ENCODE measurements at regions not wholly inside any gene's neighbourhood (a gene's known extent, or its start where the extent isn't known, plus 50 kb on each side); places are given as distances from the start of the nearest gene placed in this dataset.

DNA sequence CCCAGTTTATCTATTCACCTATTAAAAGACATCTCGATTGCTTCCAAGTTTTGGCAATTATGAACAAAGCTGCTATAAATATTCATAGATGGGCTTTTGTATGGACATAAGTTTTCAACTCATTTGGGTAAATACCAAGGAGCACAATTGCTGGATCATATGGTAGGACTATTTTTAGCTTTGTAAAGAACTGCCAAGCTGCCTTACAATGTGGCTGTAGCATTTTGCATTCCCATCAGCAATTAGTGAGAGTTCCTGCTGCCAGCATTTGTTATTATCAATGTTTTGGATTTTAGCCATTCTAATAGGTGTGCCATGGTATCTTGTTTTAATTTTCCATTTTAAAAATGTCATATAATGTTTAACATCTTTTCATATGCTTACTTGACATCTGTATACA is 475.6 kb upstream of the NCAM2 start:
- H3K27me3 ChIP-seq (ENCODE audit: control insufficient read depth in 2 of 2, insufficient read depth in 2 of 2, low read length in 2 of 2): no peaks in the 10 kb centered on the region
- H3K36me3 ChIP-seq (ENCODE audit: control insufficient read depth in 2 of 2, extremely low read depth in 1 of 2, insufficient read depth in 2 of 2, low read length in 2 of 2): no peaks in the 10 kb centered on the region
- no peak overlapping the region for H3K9ac ChIP-seq (replicated peaks; ENCODE audit: extremely low read depth, insufficient read depth, low read length)
- no peaks in the 10 kb centered on the region for H3K9me1 ChIP-seq (replicated peaks; ENCODE audit: control insufficient read depth, extremely low read depth, insufficient read depth, low read length)
- no peak overlapping the region for H2AFZ ChIP-seq (ENCODE audit: low read depth, low read length)
- FAIRE-seq (no peak), DNase-seq (ENCODE audit: low read depth, low spot score) (no peak)
- dilution Hi-C loops (cut with MboI; ENCODE audit: extremely low pct_ligation_motif_present, low sequenced_read_pairs) (no loop called here), intact Hi-C loops (cut with micrococcal nuclease) (no loop called here)
- TF ChIP-seq MYC (IDR thresholded peaks at IDR 0.05; ENCODE audit: low read depth, low read length): no peak
- no peak for TF ChIP-seq EZH2 (IDR thresholded peaks at IDR 0.05; ENCODE audit: borderline replicate concordance, low read depth, low read length, severe bottlenecking)
- TF ChIP-seq JUN (IDR thresholded peaks at IDR 0.05; ENCODE audit: borderline replicate concordance, insufficient read depth, insufficient read length, low read depth): no peak
- TF ChIP-seq POLR2A (IDR thresholded peaks at IDR 0.05; ENCODE audit: low read depth, low read length): no peak
- TF ChIP-seq POLR2AphosphoS5 (IDR thresholded peaks at IDR 0.05; ENCODE audit: insufficient read depth, low read depth, low read length): no peak
- TF ChIP-seq GATA2 (IDR thresholded peaks at IDR 0.05; ENCODE audit: insufficient read depth, insufficient read length, low read depth, low read length): no peak
- TF ChIP-seq, protein P1, sequence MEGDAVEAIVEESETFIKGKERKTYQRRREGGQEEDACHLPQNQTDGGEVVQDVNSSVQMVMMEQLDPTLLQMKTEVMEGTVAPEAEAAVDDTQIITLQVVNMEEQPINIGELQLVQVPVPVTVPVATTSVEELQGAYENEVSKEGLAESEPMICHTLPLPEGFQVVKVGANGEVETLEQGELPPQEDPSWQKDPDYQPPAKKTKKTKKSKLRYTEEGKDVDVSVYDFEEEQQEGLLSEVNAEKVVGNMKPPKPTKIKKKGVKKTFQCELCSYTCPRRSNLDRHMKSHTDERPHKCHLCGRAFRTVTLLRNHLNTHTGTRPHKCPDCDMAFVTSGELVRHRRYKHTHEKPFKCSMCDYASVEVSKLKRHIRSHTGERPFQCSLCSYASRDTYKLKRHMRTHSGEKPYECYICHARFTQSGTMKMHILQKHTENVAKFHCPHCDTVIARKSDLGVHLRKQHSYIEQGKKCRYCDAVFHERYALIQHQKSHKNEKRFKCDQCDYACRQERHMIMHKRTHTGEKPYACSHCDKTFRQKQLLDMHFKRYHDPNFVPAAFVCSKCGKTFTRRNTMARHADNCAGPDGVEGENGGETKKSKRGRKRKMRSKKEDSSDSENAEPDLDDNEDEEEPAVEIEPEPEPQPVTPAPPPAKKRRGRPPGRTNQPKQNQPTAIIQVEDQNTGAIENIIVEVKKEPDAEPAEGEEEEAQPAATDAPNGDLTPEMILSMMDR (IDR thresholded peaks at IDR 0.05; ENCODE audit: extremely low read depth in 1 of 2, insufficient read depth in 1 of 2, low read depth in 1 of 2, low read length in 2 of 2): no peak
- no peak for TF ChIP-seq FOS (IDR thresholded peaks at IDR 0.05; ENCODE audit: borderline replicate concordance, insufficient read depth, low read length)
- TF ChIP-seq, protein P2, sequence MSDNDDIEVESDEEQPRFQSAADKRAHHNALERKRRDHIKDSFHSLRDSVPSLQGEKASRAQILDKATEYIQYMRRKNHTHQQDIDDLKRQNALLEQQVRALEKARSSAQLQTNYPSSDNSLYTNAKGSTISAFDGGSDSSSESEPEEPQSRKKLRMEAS (IDR thresholded peaks at IDR 0.05; ENCODE audit: insufficient read depth, insufficient read length): no peak
- no TSS peak for BruUV-seq (replicated peaks)
- CTCF ChIA-PET: no interaction called here
- H4K20me1 ChIP-seq (replicated peaks; ENCODE audit: control insufficient read depth, extremely low read depth, insufficient read depth, low read length): no peaks in the 10 kb centered on the region
- no peaks in the 10 kb centered on the region for H3K9me3 ChIP-seq (replicated peaks; ENCODE audit: control insufficient read depth, insufficient read depth, low read length)
- no peak overlapping the region for H3K27ac ChIP-seq (ENCODE audit: insufficient read depth, low read depth, low read length)
- H3K4me2 ChIP-seq (ENCODE audit: insufficient read depth, low read length): no peak overlapping the region
- POLR2A ChIA-PET: no interaction called here
- H3K79me2 ChIP-seq (ENCODE audit: control insufficient read depth, insufficient read depth, low read length): no peaks in the 10 kb centered on the region
- H3K4me1 ChIP-seq (ENCODE audit: control insufficient read depth, extremely low read depth, insufficient read depth, low read length): no peaks in the 10 kb centered on the region
- no peak overlapping the region for H3K4me3 ChIP-seq (replicated peaks in 1 of 3; ENCODE audit: insufficient read depth in 1 of 3, low read depth in 1 of 3, low read length in 3 of 3)

All from endothelial cell of umbilical vein (primary cell).